Activated naive CD8-positive, alpha-beta T cell treated with anti-CD3 and anti-CD28 coated beads for 36 hours (primary cell): ENCODE measurements at regions not wholly inside any gene's neighbourhood (a gene's known extent, or its start where the extent isn't known, plus 50 kb on each side); places are given as distances from the start of the nearest gene placed in this dataset.
"Not testable (repeated sequence)": the region's sequence is repeated elsewhere in the genome, so short reads cannot be mapped to it uniquely, and the experiment has no call there.

ENCODE experiments used
- DNase-seq: peaks from one replicate; pipeline ENCODE4 v3.0.0; 2021
- H3K27ac Mint-ChIP-seq: one replicate; pipeline ENCODE4 v1.8.0; 2022; ENCODE audit warnings: mild to moderate bottlenecking, moderate library complexity, mixed read lengths
- H3K27me3 Mint-ChIP-seq: one replicate; pipeline ENCODE4 v1.8.0; 2022; ENCODE audit warnings: mild to moderate bottlenecking, mixed read lengths
- H3K36me3 Mint-ChIP-seq: one replicate; pipeline ENCODE4 v1.8.0; 2021; ENCODE audit warnings: mild to moderate bottlenecking, mixed read lengths
- H3K4me1 Mint-ChIP-seq: one replicate; pipeline ENCODE4 v1.8.0; 2021; ENCODE audit warnings: mixed read lengths
- H3K4me3 Mint-ChIP-seq: one replicate; pipeline ENCODE4 v1.8.0; 2022; ENCODE audit warnings: mild to moderate bottlenecking, moderate library complexity, mixed read lengths
- H3K9me3 Mint-ChIP-seq: one replicate; pipeline ENCODE4 v1.8.0; 2022; ENCODE audit warnings: mixed read lengths

DNA sequence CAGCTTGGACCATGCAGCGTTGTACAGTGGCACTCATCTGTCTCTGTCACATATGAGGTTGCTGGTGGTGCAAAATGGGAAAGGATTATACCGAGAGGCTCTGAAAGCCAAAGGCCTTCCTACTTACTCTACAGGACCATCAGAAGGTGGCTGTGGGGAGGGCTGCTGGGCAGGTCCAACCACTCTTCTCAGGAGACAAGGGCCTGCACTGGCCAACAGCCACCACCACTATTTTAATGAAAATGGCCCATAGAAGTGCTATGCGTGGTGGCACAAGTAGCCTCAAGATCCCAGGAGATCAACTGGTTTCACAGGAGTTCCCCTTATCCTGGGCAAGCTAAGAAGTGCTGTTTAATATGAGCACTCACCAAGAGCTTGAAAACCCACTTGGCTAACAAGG is 52.3 kb downstream of the MRPL57 start:
- Mint-ChIP-seq H3K9me3 (no peaks in the 10 kb centered on the region), H3K4me1 (peaks cover 9% of the 10 kb centered on the region), H3K27ac (no peak overlapping the region), H3K36me3 (no peaks in the 10 kb centered on the region), H3K27me3 (no peaks in the 10 kb centered on the region), H3K4me3 (no peak overlapping the region)
- no peak for DNase-seq

- DNase-seq, result no peak
- H3K27ac Mint-ChIP-seq, result no peak overlapping the region
- H3K4me1 Mint-ChIP-seq, result peaks cover 9% of the 10 kb centered on the region
- no peaks in the 10 kb centered on the region for H3K27me3 Mint-ChIP-seq
- no peaks in the 10 kb centered on the region for H3K9me3 Mint-ChIP-seq
- H3K4me3 Mint-ChIP-seq, result no peak overlapping the region
- no peaks in the 10 kb centered on the region for H3K36me3 Mint-ChIP-seq
Observed at GRCh38 chr13:21229241-21230024, 53.0 kb downstream of the MRPL57 start.

DNA sequence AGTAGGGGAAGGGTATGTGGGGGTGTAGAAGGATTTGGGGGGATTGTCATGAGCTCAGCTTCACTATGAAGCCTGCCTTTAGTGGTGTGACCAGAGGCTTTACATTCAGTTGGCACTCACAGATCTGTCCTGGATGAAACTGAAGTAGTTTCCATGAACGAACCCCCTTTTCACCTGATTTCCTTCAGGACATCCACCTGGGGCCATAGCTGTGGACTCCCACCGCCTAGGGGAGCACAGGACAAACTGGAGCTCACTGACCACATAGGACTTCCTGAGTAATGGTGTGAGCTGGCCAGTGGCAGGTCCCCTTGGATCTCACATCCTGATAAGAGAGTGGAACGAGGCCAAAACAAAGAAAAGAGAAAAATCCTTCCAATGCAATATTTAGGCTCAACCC is 54.1 kb downstream of the MRPL57 start:
- Mint-ChIP-seq H3K27me3 (no peaks in the 10 kb centered on the region), H3K4me3 (no peak overlapping the region), H3K27ac (no peak overlapping the region)

DNA sequence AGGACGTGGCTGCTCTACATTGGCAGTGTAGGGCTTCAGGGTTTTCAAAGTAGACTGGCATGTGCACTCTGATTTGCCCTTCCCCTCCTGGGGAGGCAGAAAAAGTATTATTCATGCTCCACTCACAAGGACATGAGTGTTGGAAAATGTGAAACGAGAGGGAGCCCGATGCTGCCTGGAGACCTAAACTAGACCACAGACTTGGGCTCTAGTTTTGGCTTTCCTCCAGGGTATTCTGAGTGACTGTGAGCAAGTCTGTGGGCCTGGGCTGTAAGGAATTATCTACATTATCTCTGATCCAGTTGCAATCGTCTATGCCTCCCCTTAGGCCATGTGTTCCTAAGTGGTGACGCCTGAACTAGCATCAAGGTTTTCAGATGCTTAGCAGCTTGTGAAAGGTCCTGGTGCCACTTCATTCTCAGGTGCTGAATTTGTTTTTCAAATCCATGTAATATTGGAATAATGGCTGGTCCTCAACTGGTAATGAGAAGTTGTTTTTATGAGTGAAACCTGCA is 55.0 kb downstream of the MRPL57 start:
- Mint-ChIP-seq H3K4me1 (peaks cover 9% of the 10 kb centered on the region), H3K27me3 (no peaks in the 10 kb centered on the region), H3K27ac (no peak overlapping the region), H3K36me3 (no peaks in the 10 kb centered on the region), H3K4me3 (no peak overlapping the region), H3K9me3 (no peaks in the 10 kb centered on the region)
- DNase-seq, result no peak

More for the DNA sequence above, 54.1 kb downstream of the MRPL57 start:
- no peak for DNase-seq
- Mint-ChIP-seq H3K9me3 (no peaks in the 10 kb centered on the region), H3K36me3 (no peaks in the 10 kb centered on the region), H3K4me1 (peaks cover 9% of the 10 kb centered on the region)

GRCh38 chr13:21232196-21232595 is 55.7 kb downstream of the MRPL57 start:
- no peaks in the 10 kb centered on the region for H3K9me3 Mint-ChIP-seq
- no peak for DNase-seq
- peaks cover 9% of the 10 kb centered on the region for H3K4me1 Mint-ChIP-seq
- no peaks in the 10 kb centered on the region for H3K27me3 Mint-ChIP-seq
- H3K4me3 Mint-ChIP-seq, result no peak overlapping the region
- no peaks in the 10 kb centered on the region for H3K36me3 Mint-ChIP-seq
- no peak overlapping the region for H3K27ac Mint-ChIP-seq

- H3K4me1 Mint-ChIP-seq, result peaks cover 9% of the 10 kb centered on the region
- no peak overlapping the region for H3K27ac Mint-ChIP-seq
- H3K4me3 Mint-ChIP-seq, result no peak overlapping the region
- H3K27me3 Mint-ChIP-seq, result no peaks in the 10 kb centered on the region
- DNase-seq, result no peak
- H3K36me3 Mint-ChIP-seq, result no peaks in the 10 kb centered on the region
- no peaks in the 10 kb centered on the region for H3K9me3 Mint-ChIP-seq
Observed at GRCh38 chr13:21232599-21232998, 56.1 kb downstream of the MRPL57 start.

DNA sequence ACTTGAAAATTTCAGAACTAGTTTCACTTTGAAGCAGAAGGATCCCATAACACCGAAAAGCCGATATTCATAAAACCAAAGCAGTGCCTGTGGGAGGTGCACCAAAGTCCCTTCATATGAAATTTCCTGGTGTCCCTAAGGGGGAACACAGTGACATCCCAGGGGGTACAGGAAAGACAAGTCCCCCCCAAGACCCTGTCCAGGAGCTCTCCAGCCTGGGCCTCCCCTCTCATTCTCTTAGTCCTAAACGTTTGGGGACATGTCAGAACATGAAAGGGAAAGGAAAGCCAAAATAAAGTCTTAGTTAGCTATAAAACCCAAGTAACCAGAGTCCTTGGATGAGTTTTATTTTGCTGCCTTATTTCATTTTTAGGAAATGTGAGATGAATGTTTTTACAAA is 56.6 kb downstream of the MRPL57 start:
- Mint-ChIP-seq H3K9me3 (no peaks in the 10 kb centered on the region), H3K4me3 (no peak overlapping the region)

GRCh38 chr13:21234526-21234925 is 58.1 kb downstream of the MRPL57 start:
- H3K27me3 Mint-ChIP-seq, result no peaks in the 10 kb centered on the region
- H3K9me3 Mint-ChIP-seq, result no peaks in the 10 kb centered on the region
- DNase-seq, result no peak
- H3K36me3 Mint-ChIP-seq, result no peaks in the 10 kb centered on the region
- peaks cover 9% of the 10 kb centered on the region for H3K4me1 Mint-ChIP-seq
- H3K4me3 Mint-ChIP-seq, result no peak overlapping the region
- no peak overlapping the region for H3K27ac Mint-ChIP-seq

More for the DNA sequence above, 56.6 kb downstream of the MRPL57 start:
- Mint-ChIP-seq H3K27ac (no peak overlapping the region), H3K27me3 (no peaks in the 10 kb centered on the region), H3K36me3 (no peaks in the 10 kb centered on the region), H3K4me1 (peaks cover 9% of the 10 kb centered on the region)
- DNase-seq, result no peak

- Mint-ChIP-seq H3K4me1 (peaks cover 9% of the 10 kb centered on the region), H3K27me3 (peaks cover 1% of the 10 kb centered on the region), H3K9me3 (no peaks in the 10 kb centered on the region), H3K27ac (no peak overlapping the region), H3K4me3 (no peak overlapping the region), H3K36me3 (no peaks in the 10 kb centered on the region)
- DNase-seq, result no peak
Observed at GRCh38 chr13:21235174-21235573, 58.7 kb downstream of the MRPL57 start.

- no peak for DNase-seq
- H3K9me3 Mint-ChIP-seq, result no peaks in the 10 kb centered on the region
- H3K4me1 Mint-ChIP-seq, result peaks cover 7% of the 10 kb centered on the region
- no peak overlapping the region for H3K27ac Mint-ChIP-seq
- no peaks in the 10 kb centered on the region for H3K36me3 Mint-ChIP-seq
- H3K27me3 Mint-ChIP-seq, result peaks cover 7% of the 10 kb centered on the region
- no peak overlapping the region for H3K4me3 Mint-ChIP-seq
Observed at GRCh38 chr13:21237081-21237480, 60.6 kb downstream of the MRPL57 start.

DNA sequence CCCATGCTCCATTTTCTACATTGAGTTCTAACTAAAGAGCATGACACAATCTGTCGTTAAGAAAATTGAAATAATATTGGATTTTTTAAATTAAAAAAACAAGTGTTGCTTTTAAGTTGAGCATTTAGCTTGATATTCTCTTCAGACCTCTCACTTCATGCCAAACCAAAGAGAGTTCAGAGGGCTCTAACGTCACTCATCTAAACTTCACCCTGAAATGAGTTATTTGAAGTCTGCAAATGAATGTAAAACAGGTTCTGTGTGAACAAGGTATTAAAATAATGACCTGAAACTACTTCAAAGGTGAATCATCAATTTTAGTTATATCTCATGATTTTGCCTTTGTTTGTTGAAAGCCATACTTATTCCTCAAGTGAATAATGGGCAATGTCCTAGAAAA is 61.8 kb downstream of the MRPL57 start:
- no peaks in the 10 kb centered on the region for H3K9me3 Mint-ChIP-seq
- H3K4me1 Mint-ChIP-seq, result peaks cover 2% of the 10 kb centered on the region
- peaks cover 7% of the 10 kb centered on the region for H3K27me3 Mint-ChIP-seq
- no peak overlapping the region for H3K4me3 Mint-ChIP-seq
- no peaks in the 10 kb centered on the region for H3K36me3 Mint-ChIP-seq
- no peak overlapping the region for H3K27ac Mint-ChIP-seq
- DNase-seq, result no peak

DNA sequence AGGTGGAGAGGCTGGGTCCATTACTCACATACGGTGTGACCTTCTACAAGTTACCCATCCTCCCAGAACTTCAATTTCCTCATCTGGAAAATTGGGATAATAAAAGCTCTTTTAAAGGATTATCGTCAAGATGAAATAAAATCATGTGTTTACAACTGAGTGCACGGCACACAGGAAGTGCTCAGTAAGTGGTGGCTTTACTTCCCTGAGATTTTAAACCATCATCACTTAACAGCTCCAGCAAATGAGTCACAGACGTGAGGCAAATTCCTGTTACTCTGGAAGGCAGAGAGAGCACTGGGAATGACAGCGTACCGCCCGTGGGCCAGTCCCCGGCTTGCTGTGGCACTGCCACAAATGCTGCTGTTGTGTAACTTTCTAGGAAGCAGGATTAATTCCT is 64.1 kb downstream of the MRPL57 start:
- no peaks in the 10 kb centered on the region for H3K36me3 Mint-ChIP-seq
- H3K4me1 Mint-ChIP-seq, result peaks cover 2% of the 10 kb centered on the region
- no peaks in the 10 kb centered on the region for H3K9me3 Mint-ChIP-seq
- H3K4me3 Mint-ChIP-seq, result no peak overlapping the region
- peaks cover 7% of the 10 kb centered on the region for H3K27me3 Mint-ChIP-seq
- H3K27ac Mint-ChIP-seq, result no peak overlapping the region
- no peak for DNase-seq

- no peak overlapping the region for H3K4me3 Mint-ChIP-seq
- H3K4me1 Mint-ChIP-seq, result peaks cover 2% of the 10 kb centered on the region
- no peaks in the 10 kb centered on the region for H3K36me3 Mint-ChIP-seq
- H3K27ac Mint-ChIP-seq, result no peak overlapping the region
- H3K27me3 Mint-ChIP-seq, result peaks cover 7% of the 10 kb centered on the region
- no peak for DNase-seq
- H3K9me3 Mint-ChIP-seq, result no peaks in the 10 kb centered on the region
Observed at GRCh38 chr13:21242236-21242635, 65.8 kb downstream of the MRPL57 start.

- no peak overlapping the region for H3K4me3 Mint-ChIP-seq
- H3K36me3 Mint-ChIP-seq, result no peaks in the 10 kb centered on the region
- peaks cover 2% of the 10 kb centered on the region for H3K4me1 Mint-ChIP-seq
- H3K27me3 Mint-ChIP-seq, result peaks cover 7% of the 10 kb centered on the region
- no peak for DNase-seq
- no peak overlapping the region for H3K27ac Mint-ChIP-seq
- no peaks in the 10 kb centered on the region for H3K9me3 Mint-ChIP-seq
Observed at GRCh38 chr13:21243045-21243897, 66.8 kb downstream of the MRPL57 start.

- not testable (repeated sequence) for H3K4me1 Mint-ChIP-seq, H3K27ac Mint-ChIP-seq, H3K4me3 Mint-ChIP-seq, H3K36me3 Mint-ChIP-seq, DNase-seq, H3K27me3 Mint-ChIP-seq, H3K9me3 Mint-ChIP-seq
Observed at GRCh38 chr13:21243898-21244184, 67.4 kb downstream of the MRPL57 start.
